HG03575 (cell line): ENCODE measurements at regions not wholly inside any gene's neighbourhood (a gene's known extent, or its start where the extent isn't known, plus 50 kb on each side); places are given as distances from the start of the nearest gene placed in this dataset.

Experiments
- ATAC-seq: cut with Tn5 transposase; IDR thresholded peaks from one replicate; pipeline ENCODE4 v1.9.1; 2021; ENCODE audit not compliant: unreplicated experiment, insufficient number of reproducible peaks, low FRiP score; ENCODE audit errors: extremely low read depth

GRCh38 chr2:60333264-60333663 is 220.2 kb downstream of the BCL11A start:
- no peak for ATAC-seq

GRCh38 chr2:60331115-60331809 is 222.2 kb downstream of the BCL11A start:
- ATAC-seq: no peak

GRCh38 chr2:60329225-60329624 is 224.2 kb downstream of the BCL11A start:
- no peak for ATAC-seq

- no peak for ATAC-seq
Measured at GRCh38 chr2:60324536-60324935, 228.9 kb downstream of the BCL11A start.

GRCh38 chr2:60321816-60322215 is 231.6 kb downstream of the BCL11A start:
- no peak for ATAC-seq

- ATAC-seq: no peak
Measured at GRCh38 chr2:60320724-60321123, 232.7 kb downstream of the BCL11A start.

- ATAC-seq: no peak
Measured at GRCh38 chr2:60319031-60319547, 234.4 kb downstream of the BCL11A start.

GRCh38 chr2:60318544-60318943 is 234.9 kb downstream of the BCL11A start:
- no peak for ATAC-seq

- ATAC-seq: no peak
Measured at GRCh38 chr2:60317844-60318243, 235.6 kb downstream of the BCL11A start.

- no peak for ATAC-seq
Measured at GRCh38 chr2:60317034-60317386, 236.4 kb downstream of the BCL11A start.

- no peak for ATAC-seq
Measured at GRCh38 chr2:60316381-60317033, 236.9 kb downstream of the BCL11A start.

- ATAC-seq: no peak
Measured at GRCh38 chr2:60313470-60314172, 239.8 kb downstream of the BCL11A start.

- peak; percentile 73 for ATAC-seq
Measured at GRCh38 chr2:60312618-60313017, 240.8 kb downstream of the BCL11A start.

- ATAC-seq: peak; percentile 40
Measured at GRCh38 chr2:60311524-60311923, 241.9 kb downstream of the BCL11A start.

- no peak for ATAC-seq
Measured at GRCh38 chr2:60309941-60310660, 243.4 kb downstream of the BCL11A start.

GRCh38 chr2:60309336-60309735 is 244.1 kb downstream of the BCL11A start:
- ATAC-seq: no peak

GRCh38 chr2:60306267-60306861 is 247.1 kb downstream of the BCL11A start:
- ATAC-seq: no peak

- ATAC-seq: no peak
Measured at GRCh38 chr2:60303680-60304079, 249.8 kb downstream of the BCL11A start.
